Testis (tissue), 2 donors: ENCODE measurements at regions not wholly inside any gene's neighbourhood (a gene's known extent, or its start where the extent isn't known, plus 50 kb on each side); places are given as distances from the start of the nearest gene placed in this dataset.

Experiments
- POLR2A ChIP-seq: fragments of 450-650 bp; IDR thresholded peaks from one replicate; pipeline ENCODE4 v1.6.1; 2017; ENCODE audit warnings: antibody characterized with exemption, mild to moderate bottlenecking, moderate library complexity
- TF ChIP-seq, protein P1 (sequence below), 3 experiments: fragments of 450-650 bp in 2 of 3; fragments of 200-600 bp in 1 of 3; sonication (generic) in 1 of 3; IDR thresholded peaks; one replicate each; pipeline ENCODE4 v1.5.1; 2016 to 2019; ENCODE audit warnings: antibody characterized with exemption in 3 of 3, mild to moderate bottlenecking in 2 of 3, moderate library complexity in 1 of 3

DNA sequence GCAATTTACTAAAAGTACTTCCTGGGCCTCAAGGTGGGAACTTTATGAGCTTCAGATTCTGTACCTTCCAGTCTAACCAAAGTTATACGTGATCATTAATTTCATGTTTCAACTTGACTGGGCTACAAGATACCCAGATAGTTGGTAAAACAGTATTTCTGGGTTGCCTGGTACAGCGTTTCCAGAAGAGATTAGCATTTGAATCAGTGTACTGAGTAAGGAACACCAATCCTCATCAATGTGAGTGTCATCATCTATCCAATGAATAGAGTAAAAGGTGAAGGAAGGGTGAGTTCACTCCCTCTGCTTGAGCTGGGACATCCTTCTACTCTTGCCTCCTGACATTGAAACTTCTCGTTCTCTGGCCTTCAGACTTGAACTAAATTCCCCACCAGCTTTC lies 274.5 kb upstream of the ID2 start:
- TF ChIP-seq, protein P1, sequence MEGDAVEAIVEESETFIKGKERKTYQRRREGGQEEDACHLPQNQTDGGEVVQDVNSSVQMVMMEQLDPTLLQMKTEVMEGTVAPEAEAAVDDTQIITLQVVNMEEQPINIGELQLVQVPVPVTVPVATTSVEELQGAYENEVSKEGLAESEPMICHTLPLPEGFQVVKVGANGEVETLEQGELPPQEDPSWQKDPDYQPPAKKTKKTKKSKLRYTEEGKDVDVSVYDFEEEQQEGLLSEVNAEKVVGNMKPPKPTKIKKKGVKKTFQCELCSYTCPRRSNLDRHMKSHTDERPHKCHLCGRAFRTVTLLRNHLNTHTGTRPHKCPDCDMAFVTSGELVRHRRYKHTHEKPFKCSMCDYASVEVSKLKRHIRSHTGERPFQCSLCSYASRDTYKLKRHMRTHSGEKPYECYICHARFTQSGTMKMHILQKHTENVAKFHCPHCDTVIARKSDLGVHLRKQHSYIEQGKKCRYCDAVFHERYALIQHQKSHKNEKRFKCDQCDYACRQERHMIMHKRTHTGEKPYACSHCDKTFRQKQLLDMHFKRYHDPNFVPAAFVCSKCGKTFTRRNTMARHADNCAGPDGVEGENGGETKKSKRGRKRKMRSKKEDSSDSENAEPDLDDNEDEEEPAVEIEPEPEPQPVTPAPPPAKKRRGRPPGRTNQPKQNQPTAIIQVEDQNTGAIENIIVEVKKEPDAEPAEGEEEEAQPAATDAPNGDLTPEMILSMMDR (IDR thresholded peaks at IDR 0.05) = no peak
- TF ChIP-seq POLR2A = no peak
